Keratinocyte (primary cell): ENCODE measurements at regions not wholly inside any gene's neighbourhood (a gene's known extent, or its start where the extent isn't known, plus 50 kb on each side); places are given as distances from the start of the nearest gene placed in this dataset.

Experiments used
- CTCF ChIP-seq, 3 experiments: IDR thresholded peaks in 1 of 3; conservative IDR thresholded peaks in 1 of 3; optimal IDR thresholded peaks in 1 of 3; 2 replicates in 2 of 3; 3 replicates in 1 of 3; pipeline versions ENCODE3 to v1.5.1; 2011; ENCODE audit warnings: low read length in 3 of 3, mild to moderate bottlenecking in 3 of 3, moderate library complexity in 2 of 3, control low read depth in 1 of 3, inconsistent platforms in 1 of 3; ENCODE audit not compliant: insufficient read depth in 2 of 3; ENCODE audit errors: extremely low read depth in 1 of 3
- EZH2 ChIP-seq: IDR thresholded peaks from one replicate; pipeline ENCODE4 v1.6.1; 2012; ENCODE audit warnings: inconsistent platforms, mild to moderate bottlenecking, low read length, moderate library complexity

GRCh38 chr5:60448600-60448999 is 251.4 kb downstream of the DEPDC1B start:
- TF ChIP-seq CTCF (optimal IDR thresholded peaks at IDR 0.05 in 1 of 3, IDR thresholded peaks at IDR 0.05 in 1 of 3, conservative IDR thresholded peaks at IDR 0.05 in 1 of 3; ENCODE audit: extremely low read depth in 1 of 3, insufficient read depth in 2 of 3, low read length in 3 of 3) (no peak), EZH2 (no peak)
